Epithelial cell of esophagus (primary cell): ENCODE measurements at regions not wholly inside any gene's neighbourhood (a gene's known extent, or its start where the extent isn't known, plus 50 kb on each side); places are given as distances from the start of the nearest gene placed in this dataset.

ENCODE experiments used
- DNase-seq: peaks from one replicate; pipeline ENCODE4 v3.0.0; 2010; ENCODE audit warnings: low read depth
- H3K4me3 ChIP-seq: 2 replicates; pipeline ENCODE4 v1.5.1; 2011; ENCODE audit warnings: mild to moderate bottlenecking, low read length, control low read depth
- TF ChIP-seq, protein P1 (sequence below): IDR thresholded peaks from 2 replicates; pipeline ENCODE4 v1.5.1; 2011; ENCODE audit warnings: low read depth, mild to moderate bottlenecking, low read length, control low read depth, inconsistent platforms; ENCODE audit not compliant: insufficient read depth; ENCODE audit errors: missing control alignments

DNA sequence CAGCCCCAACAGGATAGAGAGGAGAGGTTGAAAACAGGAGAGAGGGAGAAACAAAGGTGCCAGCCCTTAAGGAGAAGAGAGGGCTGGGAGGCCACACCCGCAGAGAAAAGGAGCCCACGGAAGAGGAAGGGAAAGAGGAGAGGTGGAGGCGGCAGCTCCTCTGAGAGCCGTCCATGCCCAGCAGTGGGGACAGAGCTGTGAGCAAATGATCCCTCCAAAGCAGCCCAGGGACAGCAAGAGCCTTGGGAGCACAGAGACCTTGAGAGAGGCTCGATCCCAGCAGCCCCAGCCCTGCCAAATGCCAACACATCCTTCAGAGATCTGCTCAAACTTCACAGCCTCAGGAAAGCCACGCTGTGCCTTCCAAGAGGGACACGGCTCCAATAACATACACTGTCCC is 66.7 kb upstream of the CORO2B start:
- DNase-seq, result no peak
- no peak overlapping the region for H3K4me3 ChIP-seq
- TF ChIP-seq, protein P1, sequence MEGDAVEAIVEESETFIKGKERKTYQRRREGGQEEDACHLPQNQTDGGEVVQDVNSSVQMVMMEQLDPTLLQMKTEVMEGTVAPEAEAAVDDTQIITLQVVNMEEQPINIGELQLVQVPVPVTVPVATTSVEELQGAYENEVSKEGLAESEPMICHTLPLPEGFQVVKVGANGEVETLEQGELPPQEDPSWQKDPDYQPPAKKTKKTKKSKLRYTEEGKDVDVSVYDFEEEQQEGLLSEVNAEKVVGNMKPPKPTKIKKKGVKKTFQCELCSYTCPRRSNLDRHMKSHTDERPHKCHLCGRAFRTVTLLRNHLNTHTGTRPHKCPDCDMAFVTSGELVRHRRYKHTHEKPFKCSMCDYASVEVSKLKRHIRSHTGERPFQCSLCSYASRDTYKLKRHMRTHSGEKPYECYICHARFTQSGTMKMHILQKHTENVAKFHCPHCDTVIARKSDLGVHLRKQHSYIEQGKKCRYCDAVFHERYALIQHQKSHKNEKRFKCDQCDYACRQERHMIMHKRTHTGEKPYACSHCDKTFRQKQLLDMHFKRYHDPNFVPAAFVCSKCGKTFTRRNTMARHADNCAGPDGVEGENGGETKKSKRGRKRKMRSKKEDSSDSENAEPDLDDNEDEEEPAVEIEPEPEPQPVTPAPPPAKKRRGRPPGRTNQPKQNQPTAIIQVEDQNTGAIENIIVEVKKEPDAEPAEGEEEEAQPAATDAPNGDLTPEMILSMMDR, result no peak

DNA sequence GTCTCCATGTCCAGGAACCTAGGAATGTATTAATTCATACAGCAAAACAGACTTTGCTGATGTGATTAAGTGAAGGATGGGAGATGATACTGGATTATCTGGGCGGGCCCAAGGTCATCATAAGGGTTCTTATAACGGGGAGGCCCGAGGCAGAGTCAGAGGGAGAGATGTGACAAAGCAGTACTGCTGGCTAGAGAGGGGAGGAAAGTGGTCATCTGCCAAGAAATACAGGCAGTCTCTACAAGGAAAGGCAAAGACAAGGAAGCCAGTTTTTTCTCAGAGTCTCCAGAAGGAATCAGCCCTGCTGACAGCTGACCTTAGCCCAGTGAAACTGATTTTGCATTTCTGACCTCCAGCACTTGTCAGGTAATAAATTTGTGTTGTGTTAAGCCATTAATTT is 66.2 kb upstream of the CORO2B start:
- TF ChIP-seq, protein P1, result no peak
- H3K4me3 ChIP-seq, result no peak overlapping the region
- no peak for DNase-seq

DNA sequence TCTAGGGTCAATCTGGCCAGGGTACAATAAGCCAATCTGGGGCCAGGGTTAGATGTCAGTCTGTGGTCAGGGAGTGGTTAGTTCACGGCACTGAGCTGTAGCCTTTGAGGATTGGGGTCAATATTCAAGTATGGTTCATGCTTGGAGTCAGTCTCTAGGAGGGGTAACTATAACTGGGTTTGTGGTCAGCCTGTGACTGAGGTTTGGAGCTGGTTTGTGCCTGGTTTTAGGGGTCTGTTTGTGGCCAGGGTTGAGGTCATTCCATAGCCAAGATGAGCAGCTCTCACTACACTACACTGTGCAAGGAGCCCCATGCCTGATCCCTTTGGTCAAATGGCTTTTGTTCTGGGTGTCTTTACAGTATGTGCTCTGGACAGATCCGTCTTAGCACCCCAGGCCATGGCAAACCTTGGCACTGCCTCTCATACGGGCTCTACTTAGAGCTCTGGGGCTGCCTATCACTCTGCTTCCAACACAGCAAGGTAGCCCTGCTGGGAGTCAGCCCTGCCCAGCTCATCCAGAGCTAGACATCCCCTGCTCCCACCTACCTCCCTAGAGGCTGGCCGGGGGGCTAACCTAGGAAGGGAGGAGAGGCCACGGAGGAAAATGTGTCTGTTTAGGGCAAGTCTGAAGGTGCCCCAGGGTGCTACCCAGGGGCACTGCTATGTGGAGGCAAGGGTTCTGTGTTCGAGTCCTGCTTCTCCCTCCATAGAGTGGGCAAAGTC is 63.3 kb upstream of the CORO2B start:
- no peak for DNase-seq
- H3K4me3 ChIP-seq, result no peak overlapping the region
- TF ChIP-seq, protein P1, result no peak

DNA sequence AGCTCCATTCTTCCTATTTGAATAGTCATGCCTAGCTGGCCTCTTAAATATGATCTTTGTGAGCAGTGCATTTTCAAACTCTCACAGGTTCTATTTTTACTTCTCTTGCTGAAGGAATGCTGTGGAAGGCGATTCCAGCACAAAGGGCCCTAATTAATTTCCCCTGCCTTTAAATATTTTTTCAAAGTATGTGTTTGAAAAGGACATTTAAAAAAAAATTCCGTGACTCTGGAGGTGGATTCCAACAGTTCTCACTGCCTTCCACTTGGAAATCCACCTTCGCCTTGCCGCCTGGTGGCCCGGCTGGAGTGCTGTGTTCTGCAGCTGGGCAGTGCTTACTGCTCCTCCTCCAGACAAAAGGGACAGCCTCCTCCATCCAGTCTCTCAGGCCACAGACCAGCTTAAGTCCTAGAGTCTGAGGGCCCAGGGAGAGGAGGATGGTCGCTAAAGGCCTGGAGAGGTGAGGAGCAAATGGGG is 61.5 kb upstream of the CORO2B start:
- DNase-seq, result no peak
- no peak overlapping the region for H3K4me3 ChIP-seq
- TF ChIP-seq, protein P1, result no peak

DNA sequence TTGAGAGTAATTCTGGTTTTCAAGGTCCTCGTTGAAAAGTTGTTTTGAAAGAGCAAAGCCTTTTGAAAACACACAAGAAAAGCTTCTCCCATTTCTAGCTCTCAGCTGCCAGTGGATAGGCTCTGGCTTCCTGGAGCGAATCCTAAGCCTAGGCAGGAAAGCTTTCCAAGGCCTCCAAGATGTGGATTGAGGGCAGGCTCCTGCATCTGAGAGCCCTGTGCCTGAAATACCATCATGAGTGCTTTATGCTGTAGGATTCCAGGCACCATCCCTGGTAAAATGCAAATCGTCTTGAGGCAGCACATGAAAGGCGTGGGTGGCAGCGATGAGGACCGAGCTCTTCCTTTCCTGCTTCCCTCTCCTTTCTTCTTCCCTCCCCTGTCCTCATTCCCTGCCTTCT is 60.7 kb upstream of the CORO2B start:
- DNase-seq, result no peak
- no peak overlapping the region for H3K4me3 ChIP-seq
- TF ChIP-seq, protein P1, result no peak

DNA sequence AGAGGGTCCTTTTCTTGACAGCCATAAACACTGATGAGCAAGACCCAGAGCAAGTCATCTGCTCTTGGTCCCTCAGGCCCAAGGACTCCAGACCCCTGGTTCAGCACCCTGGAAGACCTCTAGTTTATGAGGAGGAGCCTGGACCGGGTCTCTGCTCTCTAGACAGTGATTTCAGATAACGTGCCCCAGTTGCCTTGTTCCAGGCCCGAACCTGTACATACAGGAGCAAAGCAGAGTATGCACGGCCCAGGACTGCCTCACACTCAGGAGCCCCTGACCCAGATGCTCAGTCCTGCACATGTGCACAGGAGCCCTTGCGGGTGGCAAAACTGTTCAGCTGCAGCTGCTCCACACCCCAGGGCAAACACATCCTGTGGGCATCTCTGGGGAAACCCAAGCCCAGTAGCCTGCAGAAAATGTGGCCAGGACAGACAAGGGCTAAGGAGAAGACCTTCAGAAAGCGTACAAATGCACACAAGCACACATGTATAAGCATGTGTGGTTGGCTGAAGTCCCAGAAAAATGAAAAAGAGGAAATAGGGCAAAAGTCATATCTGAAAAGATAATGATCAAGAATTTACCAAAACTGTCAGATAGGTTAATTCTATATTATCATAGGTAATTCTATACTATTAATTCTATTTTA is 59.9 kb upstream of the CORO2B start:
- TF ChIP-seq, protein P1, result no peak
- peak; percentile 35 for DNase-seq
- no peak overlapping the region for H3K4me3 ChIP-seq
